ENCODE measurements at regions not wholly inside any gene's neighbourhood (a gene's known extent, or its start where the extent isn't known, plus 50 kb on each side); places are given as distances from the start of the nearest gene placed in this dataset.

- TF ChIP-seq POLR2A (IDR thresholded peaks at IDR 0.05) (no peak), POLR2AphosphoS5 (IDR thresholded peaks at IDR 0.05) (no peak)
- TF ChIP-seq, protein P1, sequence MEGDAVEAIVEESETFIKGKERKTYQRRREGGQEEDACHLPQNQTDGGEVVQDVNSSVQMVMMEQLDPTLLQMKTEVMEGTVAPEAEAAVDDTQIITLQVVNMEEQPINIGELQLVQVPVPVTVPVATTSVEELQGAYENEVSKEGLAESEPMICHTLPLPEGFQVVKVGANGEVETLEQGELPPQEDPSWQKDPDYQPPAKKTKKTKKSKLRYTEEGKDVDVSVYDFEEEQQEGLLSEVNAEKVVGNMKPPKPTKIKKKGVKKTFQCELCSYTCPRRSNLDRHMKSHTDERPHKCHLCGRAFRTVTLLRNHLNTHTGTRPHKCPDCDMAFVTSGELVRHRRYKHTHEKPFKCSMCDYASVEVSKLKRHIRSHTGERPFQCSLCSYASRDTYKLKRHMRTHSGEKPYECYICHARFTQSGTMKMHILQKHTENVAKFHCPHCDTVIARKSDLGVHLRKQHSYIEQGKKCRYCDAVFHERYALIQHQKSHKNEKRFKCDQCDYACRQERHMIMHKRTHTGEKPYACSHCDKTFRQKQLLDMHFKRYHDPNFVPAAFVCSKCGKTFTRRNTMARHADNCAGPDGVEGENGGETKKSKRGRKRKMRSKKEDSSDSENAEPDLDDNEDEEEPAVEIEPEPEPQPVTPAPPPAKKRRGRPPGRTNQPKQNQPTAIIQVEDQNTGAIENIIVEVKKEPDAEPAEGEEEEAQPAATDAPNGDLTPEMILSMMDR (IDR thresholded peaks at IDR 0.05): no peak
These were observed 392.0 kb upstream of the MYT1L start for GRCh38 chr2:2723064-2723463.
